Brain microvascular endothelial cell (primary cell): ENCODE measurements at regions not wholly inside any gene's neighbourhood (a gene's known extent, or its start where the extent isn't known, plus 50 kb on each side); places are given as distances from the start of the nearest gene placed in this dataset.
"Not testable (repeated sequence)": the region's sequence is repeated elsewhere in the genome, so short reads cannot be mapped to it uniquely, and the experiment has no call there.

Source experiments
- DNase-seq: peaks from one replicate; pipeline ENCODE4 v3.0.0-alpha.2; 2020
- H3K27ac ChIP-seq: fragments of 250-450 bp; sonication (Bioruptor Pico); 2 replicates; pipeline ENCODE4 v1.5.1; 2020; ENCODE audit warnings: mild to moderate bottlenecking, moderate library complexity
- H3K27me3 ChIP-seq: fragments of 250-450 bp; sonication (Bioruptor Pico); replicated peaks from 2 replicates; pipeline ENCODE4 v1.5.1; 2020; ENCODE audit warnings: mild to moderate bottlenecking
- H3K36me3 ChIP-seq: fragments of 250-450 bp; sonication (Bioruptor Pico); replicated peaks from 2 replicates; pipeline ENCODE4 v1.5.1; 2020; ENCODE audit warnings: mild to moderate bottlenecking
- H3K4me3 ChIP-seq: 2 replicates; pipeline ENCODE4 v1.5.1; 2011; ENCODE audit warnings: low read depth, mild to moderate bottlenecking, control low read depth, low read length, moderate library complexity
- in situ Hi-C: cut with HindIII; loops from 2 replicates; pipeline ENCODE4 v1.10.0; 2017; ENCODE audit warnings: low sequenced_read_pairs, low pct_ligation_motif_present
- TF ChIP-seq, protein P1 (sequence below): IDR thresholded peaks from 2 replicates; pipeline ENCODE4 v1.5.1; 2011; ENCODE audit warnings: low read depth, mild to moderate bottlenecking, moderate library complexity, low read length, control low read depth, inconsistent platforms; ENCODE audit errors: missing control alignments

DNA sequence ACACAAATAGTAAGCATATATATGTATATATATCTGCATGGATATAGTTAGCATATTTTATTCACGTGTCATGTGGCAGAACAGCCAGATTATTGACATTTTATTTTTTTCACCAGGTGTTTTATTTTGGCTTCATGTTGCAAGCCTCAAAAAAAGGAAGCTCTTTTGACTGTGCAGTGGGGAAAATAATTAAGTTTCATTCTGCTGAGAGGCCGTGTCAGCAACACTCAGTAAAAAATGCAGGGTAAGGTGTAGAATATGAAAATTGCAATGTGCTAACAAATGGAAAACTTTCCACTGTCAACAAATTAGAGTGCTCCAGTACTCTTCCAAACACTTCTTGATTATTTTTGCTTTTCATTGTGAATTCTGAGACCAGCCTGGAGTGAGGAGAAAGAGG, 511.5 kb downstream of the GLUD2 start:
- Histone ChIP-seq H3K36me3 (no peaks in the 10 kb centered on the region), H3K27me3 (no peaks in the 10 kb centered on the region), H3K4me3 (no peak overlapping the region), H3K27ac (no peak overlapping the region)
- no peak for DNase-seq
- in situ Hi-C loops: no loop called here
- TF ChIP-seq, protein P1, sequence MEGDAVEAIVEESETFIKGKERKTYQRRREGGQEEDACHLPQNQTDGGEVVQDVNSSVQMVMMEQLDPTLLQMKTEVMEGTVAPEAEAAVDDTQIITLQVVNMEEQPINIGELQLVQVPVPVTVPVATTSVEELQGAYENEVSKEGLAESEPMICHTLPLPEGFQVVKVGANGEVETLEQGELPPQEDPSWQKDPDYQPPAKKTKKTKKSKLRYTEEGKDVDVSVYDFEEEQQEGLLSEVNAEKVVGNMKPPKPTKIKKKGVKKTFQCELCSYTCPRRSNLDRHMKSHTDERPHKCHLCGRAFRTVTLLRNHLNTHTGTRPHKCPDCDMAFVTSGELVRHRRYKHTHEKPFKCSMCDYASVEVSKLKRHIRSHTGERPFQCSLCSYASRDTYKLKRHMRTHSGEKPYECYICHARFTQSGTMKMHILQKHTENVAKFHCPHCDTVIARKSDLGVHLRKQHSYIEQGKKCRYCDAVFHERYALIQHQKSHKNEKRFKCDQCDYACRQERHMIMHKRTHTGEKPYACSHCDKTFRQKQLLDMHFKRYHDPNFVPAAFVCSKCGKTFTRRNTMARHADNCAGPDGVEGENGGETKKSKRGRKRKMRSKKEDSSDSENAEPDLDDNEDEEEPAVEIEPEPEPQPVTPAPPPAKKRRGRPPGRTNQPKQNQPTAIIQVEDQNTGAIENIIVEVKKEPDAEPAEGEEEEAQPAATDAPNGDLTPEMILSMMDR: no peak

DNA sequence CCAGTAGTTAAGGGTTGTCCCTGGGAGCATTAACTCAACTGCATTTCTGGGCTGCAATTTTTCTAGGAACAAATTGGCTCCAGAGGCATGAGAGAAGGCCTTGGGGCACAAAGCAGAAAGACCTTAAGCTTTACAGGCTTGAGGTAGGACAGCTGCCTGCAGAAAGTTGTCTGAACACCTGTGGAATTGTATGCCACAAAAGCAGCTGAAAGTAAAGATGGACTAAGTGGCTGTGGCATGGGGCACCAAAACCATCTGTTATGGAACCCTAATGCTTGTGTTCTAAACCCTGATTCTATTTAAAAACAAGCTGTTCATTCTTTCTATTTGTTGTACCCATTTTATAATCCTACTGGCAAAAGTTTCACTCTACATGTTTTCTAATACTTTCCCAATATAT, 515.2 kb downstream of the GLUD2 start:
- in situ Hi-C loops: no loop called here
- no peak for DNase-seq

DNA sequence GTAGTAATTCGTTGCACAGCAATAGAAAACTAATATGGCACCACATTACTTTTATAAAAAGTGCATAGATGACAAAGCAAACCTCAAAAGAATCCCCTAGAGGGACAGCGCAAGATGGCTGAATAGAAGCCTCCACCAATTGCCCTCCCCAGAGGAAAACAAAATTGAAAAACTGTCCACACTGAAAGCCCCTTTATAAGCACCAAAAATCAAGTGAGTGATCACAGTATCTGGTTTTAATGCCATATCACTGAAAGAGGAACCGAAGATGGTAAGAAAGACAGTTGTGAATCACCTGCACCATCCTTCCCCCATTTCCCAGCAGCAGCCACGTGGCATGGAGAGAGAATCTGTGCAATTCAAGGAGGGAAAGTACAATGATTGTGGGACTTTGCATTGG, 522.2 kb downstream of the GLUD2 start:
- DNase-seq: no peak
- Histone ChIP-seq H3K4me3 (no peak overlapping the region), H3K27ac (no peak overlapping the region), H3K36me3 (no peaks in the 10 kb centered on the region), H3K27me3 (no peaks in the 10 kb centered on the region)
- TF ChIP-seq, protein P1: no peak
- in situ Hi-C loops: no loop called here

More for the DNA sequence above, 515.2 kb downstream of the GLUD2 start:
- H3K4me3 ChIP-seq: no peak overlapping the region
- H3K27me3 ChIP-seq: no peaks in the 10 kb centered on the region
- TF ChIP-seq, protein P1: no peak
- H3K36me3 ChIP-seq: no peaks in the 10 kb centered on the region
- H3K27ac ChIP-seq: no peak overlapping the region

DNA sequence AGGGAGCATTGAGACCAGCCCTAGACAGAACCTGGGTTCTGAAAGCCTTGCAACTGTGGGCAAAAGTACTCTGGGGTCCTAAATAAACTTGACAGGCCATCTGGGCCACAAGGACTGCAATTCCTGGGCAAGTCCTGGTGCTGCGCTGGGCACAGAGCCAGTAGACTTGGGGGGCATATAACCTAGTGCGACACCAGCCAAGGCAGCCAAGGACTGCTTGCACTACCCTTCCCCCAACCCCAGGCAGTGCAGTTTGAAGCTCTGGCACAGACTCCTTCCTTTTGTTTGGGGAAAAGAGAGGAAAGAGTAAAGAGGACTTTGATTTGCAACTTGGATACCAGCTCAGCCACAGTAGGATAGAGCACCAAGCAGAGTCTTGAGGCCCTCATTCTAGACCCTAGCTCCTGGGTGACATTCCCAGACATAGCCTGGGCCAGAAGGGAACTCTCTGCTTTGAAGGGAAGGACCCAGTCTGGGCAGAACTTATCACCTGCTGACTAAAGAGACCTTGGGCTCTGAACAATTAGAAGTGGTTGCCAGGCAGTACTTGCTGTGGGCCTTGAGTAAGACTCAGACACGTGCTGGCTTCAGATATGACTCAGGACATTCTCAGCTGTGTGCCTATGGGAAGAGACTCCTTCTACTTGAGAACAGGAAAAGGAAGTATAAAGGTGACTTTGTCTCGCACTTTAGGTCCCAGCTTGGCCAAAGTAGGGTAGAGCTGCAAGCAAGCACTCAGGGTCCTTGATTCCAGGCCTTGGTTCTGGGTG, 522.8 kb downstream of the GLUD2 start:
- Histone ChIP-seq H3K4me3 (no peak overlapping the region), H3K27me3 (no peaks in the 10 kb centered on the region), H3K27ac (no peak overlapping the region), H3K36me3 (no peaks in the 10 kb centered on the region)
- TF ChIP-seq, protein P1: no peak
- in situ Hi-C loops: no loop called here
- no peak for DNase-seq

DNA sequence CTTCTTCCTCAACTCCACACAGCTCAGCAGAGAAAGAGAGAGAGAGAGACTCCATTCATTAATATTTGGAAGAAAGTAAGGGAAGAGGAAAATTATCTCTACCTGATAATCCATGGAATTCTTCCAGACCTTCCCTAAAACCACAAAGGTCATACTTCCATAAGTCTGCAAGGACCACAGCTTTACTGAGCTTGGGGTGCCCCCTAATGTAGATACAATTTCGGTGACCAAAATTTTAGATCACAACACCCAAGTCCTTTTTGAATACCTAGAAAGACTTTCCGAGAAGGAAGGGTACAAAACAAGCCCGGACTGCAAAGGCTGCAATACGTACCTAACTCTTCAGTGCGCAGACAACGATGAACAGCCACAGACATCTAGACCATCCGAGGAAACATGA, 523.9 kb downstream of the GLUD2 start:
- TF ChIP-seq, protein P1: no peak
- in situ Hi-C loops: no loop called here
- H3K36me3 ChIP-seq: no peaks in the 10 kb centered on the region

DNA sequence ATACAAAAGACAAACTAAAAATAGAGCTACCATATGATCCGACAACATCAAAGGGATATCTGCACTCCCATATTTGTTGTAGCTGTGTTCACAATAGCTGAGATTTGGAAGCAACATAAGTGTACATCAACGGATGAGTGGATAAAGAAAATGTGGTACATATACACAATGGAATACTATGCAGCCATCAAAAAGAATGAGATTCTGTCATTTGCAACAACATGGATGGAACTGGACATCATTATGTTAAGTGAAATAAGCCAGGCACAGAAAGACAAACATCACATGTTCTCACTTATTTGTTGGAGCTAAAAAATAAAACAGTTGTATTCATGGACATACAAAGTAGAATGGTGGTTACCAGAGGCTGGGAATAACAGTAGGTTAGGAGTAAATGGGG, 527.0 kb downstream of the GLUD2 start:
- H3K36me3 ChIP-seq, H3K27ac ChIP-seq, H3K4me3 ChIP-seq, in situ Hi-C loops, H3K27me3 ChIP-seq, DNase-seq: not testable (repeated sequence)

More for the DNA sequence above, 523.9 kb downstream of the GLUD2 start:
- no peak for DNase-seq
- H3K27ac ChIP-seq: no peak overlapping the region
- H3K27me3 ChIP-seq: no peaks in the 10 kb centered on the region
- no peak overlapping the region for H3K4me3 ChIP-seq
